SH-SY5Y (cell line): ENCODE measurements at regions not wholly inside any gene's neighbourhood (a gene's known extent, or its start where the extent isn't known, plus 50 kb on each side); places are given as distances from the start of the nearest gene placed in this dataset.

ENCODE experiments used
- GATA2 ChIP-seq: IDR thresholded peaks from 2 replicates; pipeline ENCODE4 v1.6.1; 2011; ENCODE audit warnings: mild to moderate bottlenecking, low read depth, low read length
- GATA3 ChIP-seq: IDR thresholded peaks from 2 replicates; pipeline ENCODE4 v1.6.1; 2011; ENCODE audit warnings: low read depth, mild to moderate bottlenecking, low read length, moderate library complexity

DNA sequence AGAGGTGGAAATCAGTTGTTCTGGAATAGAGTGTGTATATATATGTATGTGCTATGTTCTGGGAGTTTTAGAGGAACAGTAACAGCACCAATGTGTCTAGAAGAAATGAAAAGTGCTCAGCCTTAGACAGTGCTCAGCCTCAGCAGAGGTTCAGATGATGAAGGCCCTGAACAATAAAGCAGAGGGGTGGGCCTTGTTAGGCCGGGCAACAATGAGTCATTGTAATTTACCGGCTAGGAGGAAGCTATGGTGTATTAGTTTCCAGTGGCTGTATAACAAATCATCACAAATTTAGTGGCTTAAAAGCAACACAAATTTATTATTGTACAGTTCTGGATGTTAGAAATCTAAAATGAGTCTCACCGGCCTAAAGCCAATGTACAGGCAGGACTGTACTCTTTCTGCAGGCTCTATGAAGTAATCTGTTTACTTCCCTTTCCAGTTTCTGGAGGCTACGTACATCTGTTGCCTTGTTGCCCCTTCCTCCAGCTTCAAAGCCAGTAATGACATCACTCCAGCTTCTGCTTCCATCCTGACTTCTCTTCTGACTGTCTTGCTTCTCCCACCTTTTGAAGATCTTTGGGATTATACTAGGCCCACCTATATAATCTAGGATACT lies 84.6 kb downstream of the CH25H start:
- no peak for TF ChIP-seq GATA2
- no peak for TF ChIP-seq GATA3
